Activated T-cell treated with anti-CD3 and anti-CD28 coated beads, Interleukin-2, amount 50 U/mL, for 1 hour (primary cell): ENCODE measurements at regions not wholly inside any gene's neighbourhood (a gene's known extent, or its start where the extent isn't known, plus 50 kb on each side); places are given as distances from the start of the nearest gene placed in this dataset.
"Not testable (repeated sequence)": the region's sequence is repeated elsewhere in the genome, so short reads cannot be mapped to it uniquely, and the experiment has no call there.

Source experiments
- DNase-seq: peaks from one replicate; pipeline ENCODE4 v3.0.0-alpha.2; 2020

GRCh38 chr5:101455851-101456250 lies 552.8 kb upstream of the ST8SIA4 start:
- DNase-seq: no peak

- DNase-seq: no peak
These were observed 552.0 kb upstream of the ST8SIA4 start for GRCh38 chr5:101455048-101455447.

GRCh38 chr5:101442281-101442680 lies 539.2 kb upstream of the ST8SIA4 start:
- DNase-seq: not testable (repeated sequence)

GRCh38 chr5:101440173-101440572 lies 537.1 kb upstream of the ST8SIA4 start:
- no peak for DNase-seq

GRCh38 chr5:101437351-101437750 lies 534.3 kb upstream of the ST8SIA4 start:
- no peak for DNase-seq

GRCh38 chr5:101435768-101436167 lies 532.7 kb upstream of the ST8SIA4 start:
- no peak for DNase-seq

- DNase-seq: no peak
These were observed 528.1 kb upstream of the ST8SIA4 start for GRCh38 chr5:101431201-101431600.

- no peak for DNase-seq
These were observed 527.5 kb upstream of the ST8SIA4 start for GRCh38 chr5:101430551-101430950.

GRCh38 chr5:101429241-101429640 lies 526.2 kb upstream of the ST8SIA4 start:
- no peak for DNase-seq

- no peak for DNase-seq
These were observed 522.3 kb upstream of the ST8SIA4 start for GRCh38 chr5:101425339-101425859.

- DNase-seq: no peak
These were observed 521.6 kb upstream of the ST8SIA4 start for GRCh38 chr5:101424530-101425175.

GRCh38 chr5:101418713-101419118 lies 515.6 kb upstream of the ST8SIA4 start:
- DNase-seq: no peak

GRCh38 chr5:101404531-101404930 lies 501.4 kb upstream of the ST8SIA4 start:
- no peak for DNase-seq

- DNase-seq: no peak
These were observed 490.8 kb upstream of the ST8SIA4 start for GRCh38 chr5:101393795-101394450.

GRCh38 chr5:101390151-101390908 lies 487.2 kb upstream of the ST8SIA4 start:
- DNase-seq: no peak

- no peak for DNase-seq
These were observed 482.2 kb upstream of the ST8SIA4 start for GRCh38 chr5:101385276-101385675.

GRCh38 chr5:101370181-101370580 lies 467.1 kb upstream of the ST8SIA4 start:
- no peak for DNase-seq

- no peak for DNase-seq
These were observed 461.4 kb upstream of the ST8SIA4 start for GRCh38 chr5:101364469-101364868.

- DNase-seq: no peak
These were observed 459.0 kb upstream of the ST8SIA4 start for GRCh38 chr5:101362067-101362466.

GRCh38 chr5:101346906-101347305 lies 443.8 kb upstream of the ST8SIA4 start:
- no peak for DNase-seq

GRCh38 chr5:101346447-101346846 lies 443.4 kb upstream of the ST8SIA4 start:
- DNase-seq: no peak

GRCh38 chr5:101338226-101338625 lies 435.1 kb upstream of the ST8SIA4 start:
- DNase-seq: no peak

GRCh38 chr5:101327816-101328215 lies 424.7 kb upstream of the ST8SIA4 start:
- no peak for DNase-seq

GRCh38 chr5:101326766-101327165 lies 423.7 kb upstream of the ST8SIA4 start:
- DNase-seq: no peak
